HEK293 (cell line): ENCODE measurements at regions not wholly inside any gene's neighbourhood (a gene's known extent, or its start where the extent isn't known, plus 50 kb on each side); places are given as distances from the start of the nearest gene placed in this dataset.

Source experiments
- YY1 ChIP-seq: fragments of 450-650 bp; formaldehyde crosslinking; IDR thresholded peaks from 2 replicates; pipeline ENCODE4 v1.5.1; 2018; ENCODE audit warnings: missing biosample characterization, missing genetic modification characterization
- ZNF114 ChIP-seq: fragments of 450-650 bp; formaldehyde crosslinking; IDR thresholded peaks from 2 replicates; pipeline ENCODE4 v1.5.0; 2017; ENCODE audit warnings: missing biosample characterization, missing genetic modification characterization
- ZNF121 ChIP-seq: fragments of 450-650 bp; formaldehyde crosslinking; IDR thresholded peaks from 2 replicates; pipeline ENCODE4 v1.5.1; 2016; ENCODE audit warnings: missing biosample characterization, missing genetic modification characterization
- ZNF2 ChIP-seq: fragments of 450-650 bp; formaldehyde crosslinking; IDR thresholded peaks from 2 replicates; pipeline ENCODE4 v1.5.1; 2016; ENCODE audit warnings: missing biosample characterization, missing genetic modification characterization
- ZNF274 ChIP-seq, 2 experiments: fragments of 200-500 bp in 1 of 2; fragments of 450-650 bp in 1 of 2; sonication (Bioruptor generic) in 1 of 2; formaldehyde crosslinking in 1 of 2; IDR thresholded peaks; 2 replicates each; pipeline versions ENCODE4 v1.5.1 to v1.6.1; 2014 to 2016; ENCODE audit warnings: borderline replicate concordance in 1 of 2, inconsistent platforms in 1 of 2, low read length in 1 of 2, missing biosample characterization in 1 of 2, missing genetic modification characterization in 1 of 2
- ZNF302 ChIP-seq: fragments of 450-650 bp; formaldehyde crosslinking; IDR thresholded peaks from 2 replicates; pipeline ENCODE4 v1.5.1; 2016; ENCODE audit warnings: missing biosample characterization, missing genetic modification characterization, low read depth
- ZNF311 ChIP-seq: fragments of 450-650 bp; formaldehyde crosslinking; IDR thresholded peaks from 2 replicates; pipeline ENCODE4 v1.5.1; 2017; ENCODE audit warnings: missing biosample characterization, missing genetic modification characterization, borderline replicate concordance
- ZNF350 ChIP-seq: fragments of 450-650 bp; formaldehyde crosslinking; IDR thresholded peaks from 2 replicates; pipeline ENCODE4 v1.5.0; 2017; ENCODE audit warnings: missing biosample characterization, mild to moderate bottlenecking, missing genetic modification characterization
- ZNF501 ChIP-seq: fragments of 450-650 bp; formaldehyde crosslinking; IDR thresholded peaks from 2 replicates; pipeline ENCODE4 v1.5.1; 2016; ENCODE audit warnings: missing biosample characterization, missing genetic modification characterization
- TF ChIP-seq, protein P1 (sequence below): fragments of 450-650 bp; formaldehyde crosslinking; IDR thresholded peaks from 2 replicates; pipeline ENCODE4 v1.5.1; 2016; ENCODE audit warnings: missing biosample characterization, missing genetic modification characterization
- TF ChIP-seq, protein P2 (sequence below): fragments of 450-650 bp; formaldehyde crosslinking; IDR thresholded peaks from 2 replicates; pipeline ENCODE4 v1.5.1; 2016; ENCODE audit warnings: missing biosample characterization, missing genetic modification characterization

DNA sequence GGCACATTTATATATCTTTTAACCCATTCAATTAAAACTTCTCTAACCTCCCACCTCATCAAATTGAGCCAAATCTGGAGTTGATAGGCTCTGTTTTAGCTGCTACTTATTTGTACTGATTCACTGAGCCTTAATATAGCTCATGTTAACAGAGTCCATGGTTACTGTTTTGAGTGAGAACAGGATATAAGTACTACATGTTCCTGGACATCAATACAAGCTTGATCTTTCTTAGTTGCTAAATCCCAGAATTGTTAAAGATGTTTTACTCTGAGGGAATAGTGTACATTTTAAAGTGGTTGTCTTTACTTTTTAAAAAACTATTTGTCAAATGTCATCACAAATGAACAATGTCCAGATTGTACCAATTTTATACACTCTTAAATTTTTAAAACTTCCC, 157.7 kb downstream of the RPRM start:
- TF ChIP-seq ZNF311 (tag by site-specific recombination): no peak
- TF ChIP-seq, protein P1, sequence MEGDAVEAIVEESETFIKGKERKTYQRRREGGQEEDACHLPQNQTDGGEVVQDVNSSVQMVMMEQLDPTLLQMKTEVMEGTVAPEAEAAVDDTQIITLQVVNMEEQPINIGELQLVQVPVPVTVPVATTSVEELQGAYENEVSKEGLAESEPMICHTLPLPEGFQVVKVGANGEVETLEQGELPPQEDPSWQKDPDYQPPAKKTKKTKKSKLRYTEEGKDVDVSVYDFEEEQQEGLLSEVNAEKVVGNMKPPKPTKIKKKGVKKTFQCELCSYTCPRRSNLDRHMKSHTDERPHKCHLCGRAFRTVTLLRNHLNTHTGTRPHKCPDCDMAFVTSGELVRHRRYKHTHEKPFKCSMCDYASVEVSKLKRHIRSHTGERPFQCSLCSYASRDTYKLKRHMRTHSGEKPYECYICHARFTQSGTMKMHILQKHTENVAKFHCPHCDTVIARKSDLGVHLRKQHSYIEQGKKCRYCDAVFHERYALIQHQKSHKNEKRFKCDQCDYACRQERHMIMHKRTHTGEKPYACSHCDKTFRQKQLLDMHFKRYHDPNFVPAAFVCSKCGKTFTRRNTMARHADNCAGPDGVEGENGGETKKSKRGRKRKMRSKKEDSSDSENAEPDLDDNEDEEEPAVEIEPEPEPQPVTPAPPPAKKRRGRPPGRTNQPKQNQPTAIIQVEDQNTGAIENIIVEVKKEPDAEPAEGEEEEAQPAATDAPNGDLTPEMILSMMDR: no peak
- TF ChIP-seq ZNF2 (tag by site-specific recombination): no peak
- no peak for TF ChIP-seq ZNF350
- TF ChIP-seq ZNF121 (tag by site-specific recombination): no peak
- TF ChIP-seq ZNF302 (tag by site-specific recombination): no peak
- no peak for TF ChIP-seq ZNF274 (IDR thresholded peaks at IDR 0.05; ENCODE audit: low read length)
- TF ChIP-seq ZNF274 (tag by site-specific recombination; IDR thresholded peaks at IDR 0.05; ENCODE audit: borderline replicate concordance): no peak
- TF ChIP-seq ZNF114: no peak
- no peak for TF ChIP-seq YY1
- TF ChIP-seq ZNF501 (tag by site-specific recombination): no peak
- TF ChIP-seq, protein P2, sequence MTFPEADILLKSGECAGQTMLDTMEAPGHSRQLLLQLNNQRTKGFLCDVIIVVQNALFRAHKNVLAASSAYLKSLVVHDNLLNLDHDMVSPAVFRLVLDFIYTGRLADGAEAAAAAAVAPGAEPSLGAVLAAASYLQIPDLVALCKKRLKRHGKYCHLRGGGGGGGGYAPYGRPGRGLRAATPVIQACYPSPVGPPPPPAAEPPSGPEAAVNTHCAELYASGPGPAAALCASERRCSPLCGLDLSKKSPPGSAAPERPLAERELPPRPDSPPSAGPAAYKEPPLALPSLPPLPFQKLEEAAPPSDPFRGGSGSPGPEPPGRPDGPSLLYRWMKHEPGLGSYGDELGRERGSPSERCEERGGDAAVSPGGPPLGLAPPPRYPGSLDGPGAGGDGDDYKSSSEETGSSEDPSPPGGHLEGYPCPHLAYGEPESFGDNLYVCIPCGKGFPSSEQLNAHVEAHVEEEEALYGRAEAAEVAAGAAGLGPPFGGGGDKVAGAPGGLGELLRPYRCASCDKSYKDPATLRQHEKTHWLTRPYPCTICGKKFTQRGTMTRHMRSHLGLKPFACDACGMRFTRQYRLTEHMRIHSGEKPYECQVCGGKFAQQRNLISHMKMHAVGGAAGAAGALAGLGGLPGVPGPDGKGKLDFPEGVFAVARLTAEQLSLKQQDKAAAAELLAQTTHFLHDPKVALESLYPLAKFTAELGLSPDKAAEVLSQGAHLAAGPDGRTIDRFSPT (tag by site-specific recombination): no peak
